ENCODE measurements at regions not wholly inside any gene's neighbourhood (a gene's known extent, or its start where the extent isn't known, plus 50 kb on each side); places are given as distances from the start of the nearest gene placed in this dataset.

DNA sequence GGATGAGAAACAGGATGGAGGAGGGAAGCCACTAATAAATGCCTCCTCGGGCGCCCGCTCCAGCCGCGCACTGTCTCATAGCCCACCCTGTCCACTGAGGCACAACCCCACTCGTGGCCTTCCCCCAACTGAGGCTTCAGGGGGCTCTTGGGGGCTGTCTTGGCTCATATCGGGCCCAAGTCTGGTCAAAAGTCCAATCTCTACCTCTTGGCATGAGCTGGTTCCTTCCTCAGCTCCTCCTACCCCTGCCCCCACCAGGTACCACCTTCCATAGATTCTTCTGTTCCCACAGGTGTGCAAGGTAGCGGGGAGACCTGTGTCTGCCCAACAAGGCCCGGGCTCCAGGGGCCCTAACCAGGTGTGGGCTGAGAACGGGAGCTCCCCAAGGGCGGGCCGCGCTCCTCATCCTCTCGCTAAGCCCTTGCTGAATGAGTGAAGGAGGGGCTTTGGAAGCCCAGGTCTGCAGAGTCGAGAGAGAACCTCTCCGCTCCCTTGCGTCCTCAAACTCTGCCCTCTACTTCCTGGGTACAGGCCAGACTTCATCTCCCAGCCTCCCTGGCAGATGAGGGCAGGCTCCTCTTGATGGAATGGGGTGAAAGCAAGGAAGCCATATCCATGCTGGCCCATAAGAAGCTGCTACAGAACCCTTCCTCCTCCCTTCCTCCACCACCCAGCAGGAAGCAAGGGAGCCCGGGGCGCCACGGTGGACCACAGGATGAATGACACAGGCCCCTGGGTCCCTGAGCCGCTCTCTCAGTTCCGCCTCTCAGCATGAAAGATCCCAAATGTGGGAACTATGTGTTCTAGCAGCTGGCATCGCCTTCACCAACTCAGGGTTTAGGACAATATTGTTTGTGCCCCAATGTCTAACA is 74.7 kb downstream of the PSMG1 start:
- no peak for TF ChIP-seq EZH2phosphoT487 (IDR thresholded peaks at IDR 0.05; ENCODE audit: borderline replicate concordance, low read length)
- TF ChIP-seq, protein P1, sequence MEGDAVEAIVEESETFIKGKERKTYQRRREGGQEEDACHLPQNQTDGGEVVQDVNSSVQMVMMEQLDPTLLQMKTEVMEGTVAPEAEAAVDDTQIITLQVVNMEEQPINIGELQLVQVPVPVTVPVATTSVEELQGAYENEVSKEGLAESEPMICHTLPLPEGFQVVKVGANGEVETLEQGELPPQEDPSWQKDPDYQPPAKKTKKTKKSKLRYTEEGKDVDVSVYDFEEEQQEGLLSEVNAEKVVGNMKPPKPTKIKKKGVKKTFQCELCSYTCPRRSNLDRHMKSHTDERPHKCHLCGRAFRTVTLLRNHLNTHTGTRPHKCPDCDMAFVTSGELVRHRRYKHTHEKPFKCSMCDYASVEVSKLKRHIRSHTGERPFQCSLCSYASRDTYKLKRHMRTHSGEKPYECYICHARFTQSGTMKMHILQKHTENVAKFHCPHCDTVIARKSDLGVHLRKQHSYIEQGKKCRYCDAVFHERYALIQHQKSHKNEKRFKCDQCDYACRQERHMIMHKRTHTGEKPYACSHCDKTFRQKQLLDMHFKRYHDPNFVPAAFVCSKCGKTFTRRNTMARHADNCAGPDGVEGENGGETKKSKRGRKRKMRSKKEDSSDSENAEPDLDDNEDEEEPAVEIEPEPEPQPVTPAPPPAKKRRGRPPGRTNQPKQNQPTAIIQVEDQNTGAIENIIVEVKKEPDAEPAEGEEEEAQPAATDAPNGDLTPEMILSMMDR (IDR thresholded peaks at IDR 0.05; ENCODE audit: low read depth, low read length, poor library complexity, severe bottlenecking): no peak
